Thoracic aorta (tissue), 2 donors: ENCODE measurements at regions not wholly inside any gene's neighbourhood (a gene's known extent, or its start where the extent isn't known, plus 50 kb on each side); places are given as distances from the start of the nearest gene placed in this dataset.

Experiments used
- ATAC-seq: fragments of 150-250 bp; one replicate; pipeline ENCODE4 v1.8.0; 2017; ENCODE audit warnings: low read depth; ENCODE audit not compliant: insufficient number of reproducible peaks, low FRiP score
- DNase-seq: peaks from one replicate; pipeline ENCODE4 v3.0.0-alpha.2; 2020; ENCODE audit warnings: low spot score
- H3K27ac ChIP-seq, 2 donors: fragments of 200-600 bp; sonication (generic); 1 replicate in 1 of 2; 2 replicates in 1 of 2; pipeline ENCODE4 v1.5.1; 2016; ENCODE audit warnings: mild to moderate bottlenecking in 2 of 2, moderate library complexity in 2 of 2
- H3K27me3 ChIP-seq: fragments of 200-600 bp; sonication (generic); replicated peaks from 2 replicates; pipeline ENCODE4 v1.6.0; 2016; ENCODE audit warnings: mild to moderate bottlenecking; ENCODE audit not compliant: insufficient read depth
- H3K36me3 ChIP-seq: fragments of 200-600 bp; sonication (generic); one replicate; pipeline ENCODE4 v1.5.1; 2016
- H3K4me1 ChIP-seq, 2 donors: fragments of 200-600 bp; sonication (generic); 1 replicate in 1 of 2; 2 replicates in 1 of 2; pipeline versions ENCODE4 v1.5.1 to v1.6.0; 2016; ENCODE audit warnings: low read depth in 2 of 2, mild to moderate bottlenecking in 1 of 2; ENCODE audit not compliant: control insufficient read depth in 1 of 2
- H3K4me3 ChIP-seq: fragments of 200-600 bp; sonication (generic); 2 replicates; pipeline ENCODE4 v1.5.1; 2016; ENCODE audit warnings: mild to moderate bottlenecking
- H3K9me3 ChIP-seq: fragments of 200-600 bp; sonication (generic); 2 replicates; pipeline ENCODE4 v1.5.1; 2016
- TF ChIP-seq, protein P1 (sequence below): fragments of 200-600 bp; sonication (generic); IDR thresholded peaks from one replicate; pipeline ENCODE4 v1.5.1; 2019; ENCODE audit warnings: antibody characterized with exemption

DNA sequence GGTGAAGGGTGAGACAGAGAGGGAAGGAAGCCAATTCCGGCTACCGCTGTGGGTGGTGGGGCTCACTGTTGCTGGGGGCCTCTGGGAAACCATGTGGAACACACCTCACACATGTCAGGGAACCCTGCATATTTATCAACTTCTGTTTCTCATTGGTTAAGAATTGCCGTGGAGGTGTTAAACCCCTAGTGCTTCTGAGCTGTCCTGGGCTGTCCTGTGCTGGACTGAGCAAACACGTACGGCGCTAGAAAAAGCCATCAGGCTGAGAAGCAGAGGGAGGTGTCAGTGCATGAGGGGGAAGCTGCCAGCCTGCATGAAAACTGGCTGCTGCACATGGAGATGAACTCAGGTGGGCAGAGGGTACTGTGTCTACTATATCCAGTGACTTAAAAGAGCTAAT, 103.9 kb upstream of the JAG1 start:
- Histone ChIP-seq H3K27me3 (no peaks in the 10 kb centered on the region), H3K9me3 (no peaks in the 10 kb centered on the region), H3K4me3 (no peak overlapping the region), H3K4me1 (no peaks in the 10 kb centered on the region), H3K36me3 (no peaks in the 10 kb centered on the region), H3K27ac (no peak overlapping the region)
- TF ChIP-seq, protein P1, sequence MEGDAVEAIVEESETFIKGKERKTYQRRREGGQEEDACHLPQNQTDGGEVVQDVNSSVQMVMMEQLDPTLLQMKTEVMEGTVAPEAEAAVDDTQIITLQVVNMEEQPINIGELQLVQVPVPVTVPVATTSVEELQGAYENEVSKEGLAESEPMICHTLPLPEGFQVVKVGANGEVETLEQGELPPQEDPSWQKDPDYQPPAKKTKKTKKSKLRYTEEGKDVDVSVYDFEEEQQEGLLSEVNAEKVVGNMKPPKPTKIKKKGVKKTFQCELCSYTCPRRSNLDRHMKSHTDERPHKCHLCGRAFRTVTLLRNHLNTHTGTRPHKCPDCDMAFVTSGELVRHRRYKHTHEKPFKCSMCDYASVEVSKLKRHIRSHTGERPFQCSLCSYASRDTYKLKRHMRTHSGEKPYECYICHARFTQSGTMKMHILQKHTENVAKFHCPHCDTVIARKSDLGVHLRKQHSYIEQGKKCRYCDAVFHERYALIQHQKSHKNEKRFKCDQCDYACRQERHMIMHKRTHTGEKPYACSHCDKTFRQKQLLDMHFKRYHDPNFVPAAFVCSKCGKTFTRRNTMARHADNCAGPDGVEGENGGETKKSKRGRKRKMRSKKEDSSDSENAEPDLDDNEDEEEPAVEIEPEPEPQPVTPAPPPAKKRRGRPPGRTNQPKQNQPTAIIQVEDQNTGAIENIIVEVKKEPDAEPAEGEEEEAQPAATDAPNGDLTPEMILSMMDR: no peak
- no peak for DNase-seq
- ATAC-seq: no peak

DNA sequence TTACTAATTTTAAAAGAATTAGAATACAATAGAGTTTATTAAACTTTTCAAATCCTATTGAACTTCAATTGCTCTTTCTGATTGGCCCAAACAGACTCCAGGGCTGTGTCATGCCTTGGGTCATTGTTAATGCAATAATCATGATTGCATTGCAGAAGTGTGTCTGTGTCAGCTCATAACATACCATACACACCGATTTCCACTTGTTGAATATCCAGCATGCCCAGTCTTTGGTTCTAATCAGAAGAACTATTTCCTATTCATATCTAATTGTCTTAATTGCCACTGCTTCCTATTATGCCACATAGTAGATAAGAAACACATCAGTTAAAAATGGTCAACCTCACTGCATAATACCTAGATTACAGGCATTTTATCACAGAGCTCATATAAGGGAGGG, 106.1 kb upstream of the JAG1 start:
- ATAC-seq: no peak
- Histone ChIP-seq H3K9me3 (no peaks in the 10 kb centered on the region), H3K27me3 (no peaks in the 10 kb centered on the region), H3K4me3 (no peak overlapping the region), H3K4me1 (no peaks in the 10 kb centered on the region), H3K36me3 (no peaks in the 10 kb centered on the region), H3K27ac (no peak overlapping the region)
- TF ChIP-seq, protein P1: no peak
- no peak for DNase-seq

DNA sequence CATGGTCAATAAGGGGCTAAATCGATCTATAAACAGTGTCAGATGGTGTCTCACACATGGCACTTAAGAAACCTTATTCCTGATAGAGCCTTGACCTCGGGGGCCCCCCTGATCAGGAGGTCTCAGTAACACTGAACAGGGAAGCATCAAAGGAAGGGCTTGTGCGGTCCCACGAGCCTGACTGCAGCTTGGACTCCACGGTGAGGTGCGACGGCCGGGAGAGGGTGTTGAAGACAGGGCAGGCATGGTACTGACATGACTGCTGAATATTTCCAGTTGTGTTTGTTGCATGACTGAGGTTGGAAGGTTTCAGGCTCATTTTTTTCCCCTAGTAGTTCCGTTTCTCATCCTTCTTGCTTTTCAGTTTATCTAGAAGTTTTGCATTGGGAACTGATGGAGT, 107.1 kb upstream of the JAG1 start:
- no peak overlapping the region for H3K4me3 ChIP-seq

DNA sequence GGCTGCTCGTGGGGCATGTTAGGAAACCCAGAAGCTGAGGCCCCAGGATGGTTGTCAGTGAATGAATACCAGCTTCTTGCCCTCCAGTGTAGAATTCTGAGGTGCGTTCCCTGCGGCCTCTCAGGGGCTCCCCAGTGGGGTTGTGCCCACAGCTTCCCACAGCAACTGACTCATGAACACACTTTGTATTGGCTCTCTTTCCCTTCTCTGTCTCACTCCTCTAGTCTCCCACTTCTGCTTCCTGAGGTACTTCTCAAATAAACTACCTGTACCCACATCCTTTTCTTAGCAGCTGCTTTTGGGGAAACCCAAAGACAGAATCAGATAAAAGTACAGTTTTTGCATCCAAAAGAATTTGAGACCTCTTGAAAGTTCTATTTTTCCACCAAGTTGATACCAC, 107.7 kb upstream of the JAG1 start:
- DNase-seq (no peak), ATAC-seq (no peak)
- Histone ChIP-seq H3K4me3 (no peak overlapping the region), H3K27me3 (no peaks in the 10 kb centered on the region), H3K4me1 (no peaks in the 10 kb centered on the region), H3K9me3 (no peaks in the 10 kb centered on the region), H3K27ac (no peak overlapping the region), H3K36me3 (no peaks in the 10 kb centered on the region)
- TF ChIP-seq, protein P1: no peak

More for the DNA sequence above, 107.1 kb upstream of the JAG1 start:
- TF ChIP-seq, protein P1: no peak
- no peaks in the 10 kb centered on the region for H3K9me3 ChIP-seq
- H3K4me1 ChIP-seq: no peaks in the 10 kb centered on the region
- DNase-seq: no peak
- H3K27ac ChIP-seq: no peak overlapping the region
- no peak for ATAC-seq
- no peaks in the 10 kb centered on the region for H3K36me3 ChIP-seq
- no peaks in the 10 kb centered on the region for H3K27me3 ChIP-seq

DNA sequence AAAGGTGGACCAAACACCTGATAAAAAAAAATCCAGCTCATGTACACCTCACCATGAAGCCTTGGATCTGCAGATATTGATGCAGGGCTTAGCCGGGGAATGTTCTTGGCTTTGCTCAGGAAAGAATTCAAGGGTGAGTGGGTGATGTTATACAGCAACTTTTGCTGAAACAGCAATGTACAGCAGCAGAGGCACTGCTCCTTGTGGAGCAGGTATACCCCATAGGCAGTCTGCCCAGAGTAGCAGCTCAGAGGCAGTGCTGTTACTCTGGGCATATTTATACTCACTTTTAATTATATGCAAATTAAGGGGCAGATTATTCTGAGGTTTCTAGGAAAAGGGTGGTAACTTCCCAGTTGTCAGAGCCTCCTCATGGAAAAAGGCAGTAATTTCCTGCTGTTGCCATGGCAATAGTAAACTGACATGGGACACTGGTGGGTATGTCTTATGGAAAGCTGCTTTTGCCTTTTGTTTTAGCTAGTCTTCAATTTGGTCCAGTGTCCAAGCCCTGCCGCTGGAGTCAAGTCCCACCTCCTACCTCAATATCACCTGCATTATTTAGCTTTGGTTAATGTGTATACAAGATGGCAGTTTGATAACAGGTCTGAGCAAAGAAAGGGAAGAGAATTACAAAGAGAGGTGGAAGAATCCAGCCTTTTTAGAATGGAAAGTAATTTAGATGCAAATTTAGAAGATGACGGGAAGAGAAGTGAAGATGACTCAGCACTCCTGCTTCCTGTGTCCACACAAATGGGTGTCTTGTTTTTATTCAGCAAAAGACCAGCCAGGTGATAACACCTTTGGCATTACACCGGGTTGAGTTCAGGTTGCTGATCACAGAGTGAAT, 110.1 kb upstream of the JAG1 start:
- DNase-seq: no peak
- no peak for ATAC-seq

More for the DNA sequence above, 110.1 kb upstream of the JAG1 start:
- Histone ChIP-seq H3K4me1 (no peaks in the 10 kb centered on the region), H3K27me3 (no peaks in the 10 kb centered on the region), H3K36me3 (no peaks in the 10 kb centered on the region), H3K9me3 (no peaks in the 10 kb centered on the region), H3K4me3 (no peak overlapping the region), H3K27ac (no peak overlapping the region)
- TF ChIP-seq, protein P1: no peak
